HK-2 (cell line): ENCODE measurements at regions not wholly inside any gene's neighbourhood (a gene's known extent, or its start where the extent isn't known, plus 50 kb on each side); places are given as distances from the start of the nearest gene placed in this dataset.
"Not testable (repeated sequence)": the region's sequence is repeated elsewhere in the genome, so short reads cannot be mapped to it uniquely, and the experiment has no call there.

ENCODE experiments used
- DNase-seq: peaks from one replicate; pipeline ENCODE4 v3.0.0-alpha.2; 2018; ENCODE audit not compliant: unreplicated experiment

DNA sequence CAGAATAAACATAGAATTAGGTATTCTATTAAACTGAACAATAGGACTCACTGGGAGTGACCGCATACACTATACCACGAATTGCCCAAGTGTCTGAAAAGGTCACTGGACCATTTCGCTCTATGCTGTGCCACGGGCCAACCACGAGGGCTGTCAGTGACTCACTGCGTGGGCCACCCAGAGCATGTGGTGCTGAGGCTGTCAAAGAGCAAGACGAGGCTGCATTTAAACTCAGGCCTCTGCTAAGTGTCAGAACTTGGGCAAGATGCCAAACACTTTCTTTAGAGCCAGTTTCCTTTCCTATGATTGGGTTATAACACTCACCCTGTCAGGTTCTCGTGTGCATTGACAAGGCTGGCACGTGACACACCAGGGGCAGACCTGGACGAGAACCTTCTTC lies 97.5 kb downstream of the SH3YL1 start:
- DNase-seq: no peak

DNA sequence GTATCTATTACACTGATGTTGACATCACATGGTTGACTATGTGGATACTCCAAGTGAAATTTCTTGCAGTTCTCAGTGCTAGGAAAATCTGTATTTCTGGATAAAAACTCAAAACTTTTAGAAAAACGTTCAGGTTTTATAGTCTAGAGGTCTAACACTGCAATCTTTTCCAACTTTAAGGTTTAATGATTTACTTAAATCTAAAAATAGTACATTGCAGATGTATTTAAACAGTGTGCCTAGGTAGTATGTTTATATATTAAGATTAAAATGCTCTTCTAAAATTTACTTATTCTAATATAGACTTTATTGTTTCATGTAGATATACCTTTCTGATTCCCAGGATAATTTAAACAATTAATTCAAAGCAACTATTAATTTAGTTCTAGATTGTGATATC lies 98.3 kb downstream of the SH3YL1 start:
- no peak for DNase-seq

DNA sequence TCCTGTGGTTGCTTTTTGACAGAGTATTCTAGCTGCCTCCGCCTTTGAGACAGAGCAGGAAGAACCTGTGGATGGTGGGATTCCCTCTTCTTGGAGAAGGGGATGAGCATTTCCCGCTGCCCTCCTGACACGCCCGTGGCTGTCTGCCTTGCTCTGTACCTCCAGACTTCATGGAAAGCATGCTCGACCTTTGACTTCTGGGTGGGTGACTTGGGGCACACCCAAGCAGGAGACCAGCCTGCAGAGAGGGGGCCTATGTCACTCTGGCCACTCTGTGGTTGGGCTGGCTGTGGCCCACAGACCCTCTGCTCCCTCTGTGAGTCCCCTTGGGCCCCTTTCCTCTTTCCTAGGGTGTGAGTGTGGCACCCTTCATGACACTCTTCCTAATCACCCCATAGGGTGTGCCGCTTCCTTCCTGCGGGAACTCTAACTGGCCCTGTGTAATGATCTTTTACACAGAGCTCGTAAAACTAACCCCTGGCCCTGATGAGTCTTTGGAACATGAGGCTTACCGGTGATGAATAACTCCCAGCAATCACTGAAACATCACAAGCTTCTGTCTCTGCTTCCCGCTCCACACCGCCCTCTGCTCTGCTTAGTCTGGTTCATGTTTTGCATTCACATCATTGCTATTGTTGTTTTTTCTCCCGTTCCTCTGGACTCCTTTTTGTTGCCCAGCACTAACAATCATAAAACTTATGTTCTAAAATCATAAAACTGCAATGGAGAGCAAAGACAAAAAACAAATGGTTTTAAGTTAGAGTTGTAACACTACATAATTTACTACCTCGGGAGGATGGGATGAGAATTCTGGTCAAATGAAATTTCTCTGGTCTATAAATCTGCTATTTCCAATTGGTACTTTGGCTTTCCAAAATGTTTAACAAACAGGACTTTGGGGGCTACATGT lies 101.1 kb downstream of the SH3YL1 start:
- no peak for DNase-seq

DNA sequence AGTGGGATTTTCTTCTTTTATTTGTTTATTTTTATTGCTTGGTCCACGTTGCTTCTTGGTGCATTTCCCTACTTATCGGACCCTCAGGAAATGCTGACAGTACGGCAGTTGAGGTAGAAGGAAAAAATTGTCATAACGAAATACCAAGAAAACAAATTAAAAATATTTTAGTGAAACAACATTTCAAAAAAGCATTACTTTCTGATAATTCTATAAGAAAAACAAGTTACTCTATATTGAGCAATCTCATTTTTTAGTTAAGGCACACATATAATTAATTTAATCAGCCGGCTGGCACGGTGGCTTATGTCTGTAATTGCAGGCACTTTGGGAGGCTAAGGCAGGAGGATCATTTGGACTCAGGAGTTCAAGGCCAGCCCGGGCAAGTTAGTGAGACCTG lies 102.1 kb downstream of the SH3YL1 start:
- no peak for DNase-seq

DNA sequence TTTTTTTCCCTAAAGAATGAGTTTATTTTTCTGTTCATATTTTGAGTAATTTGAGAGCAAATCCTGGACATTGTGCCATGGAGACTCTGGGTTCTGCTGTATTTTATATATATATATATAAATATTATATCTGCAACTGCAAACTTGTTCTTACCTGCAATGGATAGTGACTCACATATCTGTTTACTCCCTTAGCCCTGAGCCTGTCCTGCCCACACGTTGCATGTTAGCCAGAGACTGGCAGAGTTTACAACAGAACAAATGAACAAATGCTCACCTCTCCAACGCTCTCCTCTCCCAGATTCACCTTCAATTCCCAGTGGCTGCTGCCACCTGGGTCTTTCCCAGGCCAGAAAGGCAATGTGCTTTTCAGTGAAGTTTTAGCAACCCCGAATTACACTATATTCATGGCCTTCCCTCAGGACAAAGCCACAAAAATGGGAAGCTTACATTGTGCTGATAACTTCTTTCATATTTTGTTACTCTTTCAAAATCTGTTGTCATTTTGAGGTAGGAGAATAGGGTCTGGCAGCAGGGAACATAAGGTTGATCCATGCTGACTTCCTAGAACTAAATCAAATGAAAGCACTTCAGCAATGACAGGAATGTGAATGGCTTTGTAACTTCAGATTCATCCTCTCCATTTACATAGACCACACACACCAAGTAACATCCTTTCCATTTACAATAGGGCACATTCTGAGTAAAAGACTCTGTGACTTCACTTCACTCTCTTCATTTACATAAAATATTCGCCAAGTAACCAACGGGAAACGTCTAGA lies 105.4 kb upstream of the FAM110C start:
- DNase-seq: no peak

DNA sequence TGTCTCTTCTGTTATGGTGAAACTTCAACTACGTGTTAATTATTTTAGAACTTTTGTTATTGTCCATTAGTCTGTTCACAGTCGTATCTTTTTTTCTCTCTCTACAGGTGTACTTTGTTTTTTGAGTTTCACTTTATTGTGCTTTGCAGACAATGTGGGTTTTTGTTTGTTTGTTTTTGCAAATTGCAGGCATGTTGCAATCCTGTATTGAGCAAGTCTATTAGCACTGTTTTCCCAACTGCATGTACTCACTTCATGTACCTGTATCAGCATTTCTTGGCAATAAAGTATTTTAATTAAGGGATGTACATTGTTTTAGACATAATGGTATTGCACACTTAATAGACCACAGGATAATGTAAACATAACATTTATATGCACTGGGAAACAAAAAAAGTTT lies 99.1 kb upstream of the FAM110C start:
- no peak for DNase-seq

DNA sequence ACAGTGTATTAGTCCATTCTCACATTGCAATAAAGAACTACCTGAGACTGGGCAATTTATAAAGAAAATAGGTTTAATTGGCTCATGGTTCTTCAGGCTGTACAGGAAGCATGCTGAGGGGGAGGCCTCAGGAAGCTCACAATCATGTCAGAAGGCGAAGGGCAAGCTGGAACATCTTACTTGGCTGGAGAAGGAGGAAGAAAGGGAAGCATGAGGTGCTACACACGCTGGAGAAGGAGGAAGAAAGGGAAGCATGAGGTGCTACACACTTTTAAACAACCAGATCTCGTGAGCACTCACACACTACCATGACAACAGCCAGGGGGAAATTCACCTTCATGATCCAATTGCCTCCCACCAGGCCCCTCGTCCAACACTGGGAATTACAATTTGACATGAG lies 95.3 kb upstream of the FAM110C start:
- no peak for DNase-seq

DNA sequence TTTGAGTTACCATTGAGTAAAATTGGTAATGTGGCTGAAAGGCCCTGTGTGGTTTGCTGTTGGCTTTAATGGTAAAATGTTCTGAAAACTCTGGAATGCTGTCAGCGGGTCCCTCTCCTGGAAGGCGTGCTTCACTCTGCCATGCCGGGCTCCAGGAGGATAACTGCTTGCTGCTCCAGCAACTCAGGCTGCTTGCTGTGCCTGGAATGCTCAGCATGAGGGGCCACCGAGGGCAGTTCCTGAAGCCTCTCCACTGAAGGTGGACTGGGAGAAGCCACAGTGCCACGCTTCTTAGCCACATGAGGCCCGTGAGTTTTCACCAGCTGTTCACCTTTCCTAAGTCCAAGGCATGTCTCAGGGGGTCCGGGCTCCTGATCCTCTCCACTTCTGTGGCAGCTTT lies 90.4 kb upstream of the FAM110C start:
- no peak for DNase-seq

DNA sequence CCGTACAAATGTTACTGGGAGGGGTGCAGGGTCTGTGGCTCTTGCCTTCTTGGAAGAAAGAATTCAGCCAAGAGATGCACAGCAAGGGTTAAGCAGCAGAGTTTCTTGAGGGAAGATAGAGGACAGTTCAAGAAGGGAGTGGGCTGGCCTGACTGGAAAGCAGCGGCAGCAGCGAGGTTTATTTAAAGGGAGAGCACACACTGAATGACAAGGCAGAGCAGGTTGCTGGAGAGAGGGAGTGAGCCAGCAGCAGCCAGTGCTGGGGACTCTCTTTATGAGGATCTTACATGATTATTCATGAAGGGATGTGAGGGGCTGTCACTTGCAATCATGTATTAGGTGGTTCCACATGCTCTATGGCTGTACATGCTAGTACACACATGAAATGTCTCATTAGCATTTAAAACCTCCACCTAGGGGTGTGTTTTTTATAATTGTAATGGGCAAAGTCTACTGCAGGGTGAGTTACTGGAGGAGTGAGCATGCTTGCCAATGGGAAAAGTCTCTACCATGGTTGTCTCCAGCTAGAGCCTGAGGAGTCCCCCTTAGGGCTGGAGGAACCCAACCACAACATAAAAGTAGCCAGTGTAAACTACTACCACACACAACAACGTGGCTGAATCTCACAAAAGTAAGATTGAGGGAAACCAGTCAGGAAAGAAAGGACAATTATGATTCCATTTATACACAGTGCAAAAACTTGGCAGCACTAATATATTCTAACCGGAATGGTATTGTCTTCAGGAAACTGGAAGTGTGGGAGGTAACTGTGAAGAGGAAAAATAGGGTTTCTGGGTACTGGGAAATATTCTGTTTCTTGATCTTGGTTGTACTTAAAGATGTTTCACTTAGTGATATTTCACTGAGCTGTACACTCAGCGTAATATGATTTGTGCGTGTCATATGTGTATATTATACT lies 87.6 kb upstream of the FAM110C start:
- DNase-seq: no peak

DNA sequence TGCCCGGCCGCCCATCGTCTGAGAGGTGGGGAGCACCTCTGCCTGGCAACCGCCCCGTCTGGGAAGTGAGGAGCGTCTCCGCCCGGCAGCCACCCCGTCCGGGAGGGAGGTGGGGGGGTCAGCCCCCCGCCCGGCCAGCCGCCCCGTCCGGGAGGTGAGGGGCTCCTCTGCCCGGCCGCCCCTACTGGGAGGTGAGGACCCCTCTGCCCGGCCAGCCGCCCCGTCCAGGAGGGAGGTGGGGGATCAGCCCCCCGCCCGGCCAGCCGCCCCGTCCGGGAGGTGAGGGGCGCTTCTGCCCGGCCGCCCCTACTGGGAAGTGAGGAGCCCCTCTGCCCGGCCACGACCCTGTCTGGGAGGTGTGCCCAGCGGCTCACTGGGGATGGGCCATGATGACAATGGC lies 80.5 kb upstream of the FAM110C start:
- not testable (repeated sequence) for DNase-seq

DNA sequence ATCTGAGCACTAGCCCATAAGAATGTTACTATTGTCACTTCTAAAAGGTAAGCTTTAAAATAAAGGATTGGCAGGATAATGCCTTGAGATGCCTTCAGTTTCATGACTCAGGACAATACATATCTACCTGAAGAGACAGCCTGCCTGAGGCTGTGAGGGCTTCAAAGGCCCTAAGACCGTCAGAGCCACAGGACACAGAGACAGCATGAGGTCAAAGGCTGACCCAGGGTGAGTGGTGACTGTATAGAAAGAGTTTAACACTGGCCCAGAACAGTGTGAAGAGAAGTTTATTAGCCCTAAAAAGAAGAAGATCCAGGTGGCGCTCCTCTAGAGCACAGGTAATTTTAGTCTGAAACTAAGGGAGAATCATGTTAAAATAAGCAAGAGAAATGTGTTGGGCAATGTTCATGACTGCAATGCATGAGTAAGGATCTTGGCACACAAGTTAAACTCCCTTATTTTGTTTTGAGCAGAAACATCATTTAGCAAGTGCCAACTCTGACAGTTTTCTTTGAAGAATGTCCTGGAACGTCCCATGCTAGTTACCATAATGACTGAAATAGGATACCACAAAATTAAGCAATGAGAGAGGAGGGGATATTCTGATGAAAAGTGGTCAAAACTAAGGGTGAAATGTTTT lies 78.1 kb upstream of the FAM110C start:
- DNase-seq: no peak

DNA sequence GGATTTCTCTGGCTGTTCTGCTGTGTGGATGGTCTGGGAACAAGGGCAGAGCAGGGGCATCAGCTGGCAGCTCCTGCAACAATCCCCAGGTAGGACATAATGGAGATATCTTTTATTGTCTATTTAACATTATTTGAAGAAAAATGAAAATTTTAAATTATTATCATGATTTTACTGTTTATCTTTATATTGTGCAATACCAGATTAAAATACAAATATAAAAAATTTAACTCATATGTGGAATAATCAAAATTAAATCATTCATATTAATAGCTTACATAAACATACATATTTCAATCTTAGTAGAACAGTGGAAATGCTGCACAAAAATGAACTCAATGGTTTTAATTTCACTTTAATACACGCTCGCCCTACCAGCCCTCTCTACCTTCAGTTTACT lies 70.6 kb upstream of the FAM110C start:
- DNase-seq: no peak

DNA sequence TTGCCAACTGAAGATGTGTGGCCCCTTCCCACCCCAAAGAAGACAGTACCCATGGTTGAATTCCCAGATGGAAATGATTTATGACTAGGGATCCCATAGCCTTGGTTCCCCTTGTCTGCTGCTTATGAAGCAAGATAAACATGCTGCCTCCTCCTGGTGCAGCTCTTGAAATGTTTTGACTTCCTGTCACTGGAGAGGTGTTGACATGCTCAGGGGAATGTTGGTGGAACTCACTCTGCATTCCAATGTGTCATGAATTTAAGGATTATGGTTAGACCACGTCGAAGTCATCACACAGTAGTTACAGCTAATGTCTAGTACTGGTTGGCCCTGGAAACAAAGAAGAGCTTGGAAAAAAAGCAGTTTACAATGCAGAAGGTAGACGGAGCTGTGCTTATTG lies 69.0 kb upstream of the FAM110C start:
- peak; percentile 17 for DNase-seq

DNA sequence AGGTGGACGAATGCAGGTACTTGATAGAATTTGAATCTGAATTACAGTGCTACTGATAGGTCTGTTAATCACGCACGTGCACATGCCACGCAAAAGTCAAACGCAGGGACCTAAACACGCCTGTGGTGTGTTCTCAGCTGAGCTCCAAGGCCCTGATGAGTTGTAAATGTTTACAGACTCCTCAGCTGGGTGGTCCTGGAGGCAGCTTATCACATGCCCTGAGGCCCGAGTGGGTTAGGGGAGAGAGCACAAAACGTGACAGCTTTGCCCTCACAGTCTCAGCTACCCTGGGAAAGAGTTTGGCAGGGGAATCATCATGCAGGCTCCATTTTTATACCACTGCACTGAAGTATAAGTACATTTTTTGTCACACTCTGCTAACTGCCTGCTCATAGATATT lies 68.3 kb upstream of the FAM110C start:
- no peak for DNase-seq

DNA sequence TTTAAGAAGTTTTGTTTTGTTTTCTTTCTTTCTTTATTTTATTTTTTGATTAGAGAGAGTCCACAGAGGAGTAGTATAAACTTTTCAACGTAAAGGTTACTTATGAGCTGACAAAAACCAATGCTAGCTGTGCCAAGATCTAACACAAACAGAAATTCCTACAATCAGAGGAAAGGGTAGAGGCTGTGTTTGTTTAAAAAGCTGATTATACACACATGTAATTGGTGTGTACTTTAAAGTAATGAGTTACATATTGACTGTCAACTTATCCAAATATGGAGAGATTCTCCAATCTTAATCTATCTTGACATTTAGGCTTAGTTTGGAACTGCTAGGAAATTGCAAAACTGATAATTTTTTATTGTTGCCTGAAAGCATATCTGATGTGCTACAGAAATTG lies 63.7 kb upstream of the FAM110C start:
- DNase-seq: no peak

DNA sequence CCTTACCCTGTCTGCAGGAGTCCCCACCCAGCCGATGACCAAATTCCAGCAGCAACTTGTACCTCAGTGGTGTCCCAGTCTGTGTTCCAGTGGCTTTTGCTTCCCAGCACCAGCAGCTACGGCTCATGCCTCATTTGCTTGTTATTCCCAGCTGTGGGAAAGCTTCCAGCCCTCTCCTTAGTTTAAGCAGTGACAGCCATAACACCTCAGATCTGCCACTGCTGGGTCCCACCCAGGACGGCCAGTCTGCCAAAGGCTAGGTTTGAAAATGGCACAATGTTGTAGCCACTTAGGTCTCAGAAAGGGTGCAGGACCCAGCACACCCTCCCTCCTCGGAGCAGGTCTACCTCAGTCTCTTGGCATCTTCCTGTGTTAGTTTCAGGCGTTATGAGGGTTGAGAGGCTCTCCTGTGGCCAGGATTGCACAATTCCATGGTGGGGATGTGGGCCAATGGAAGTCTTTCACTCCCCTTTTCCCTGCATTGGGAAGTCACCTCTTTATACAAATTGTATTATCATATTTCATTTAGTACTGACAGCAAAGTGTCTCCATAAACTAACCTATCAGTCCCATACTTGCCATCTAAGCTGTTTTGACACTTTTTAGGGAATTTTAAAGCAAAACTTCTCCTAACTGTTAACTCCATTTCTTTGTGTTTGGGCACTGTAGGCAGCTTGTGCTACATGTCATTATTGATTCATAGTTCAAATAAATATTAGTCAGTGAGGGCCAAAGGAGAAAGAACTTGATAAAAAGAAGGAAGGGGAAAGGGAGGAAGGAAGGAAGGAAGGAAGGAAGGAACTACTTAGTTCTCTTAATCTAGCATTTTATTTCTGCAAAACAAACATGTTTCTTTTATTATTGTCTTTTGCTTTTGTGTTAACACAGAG lies 62.9 kb upstream of the FAM110C start:
- DNase-seq: no peak

DNA sequence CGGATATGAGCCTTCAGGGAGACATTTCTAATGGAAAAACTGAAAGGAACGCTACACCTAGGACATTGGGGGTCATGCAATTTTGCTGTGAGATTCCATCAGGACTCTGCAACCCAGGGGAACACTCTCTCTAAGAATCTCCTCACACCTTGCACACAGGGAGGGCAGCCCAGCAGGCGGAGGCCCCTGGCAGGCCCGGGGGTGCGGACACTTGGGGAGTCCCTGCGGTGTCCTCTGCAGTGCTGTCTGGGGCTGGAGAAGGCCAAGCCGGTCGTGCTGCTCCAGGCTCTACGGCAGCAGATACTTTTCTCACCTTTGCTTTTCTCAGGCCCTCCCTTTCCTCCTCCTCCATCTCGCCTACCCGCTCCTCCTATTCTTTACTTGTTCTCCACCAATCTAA lies 54.7 kb upstream of the FAM110C start:
- DNase-seq: no peak
